ENCODE measurements at regions not wholly inside any gene's neighbourhood (a gene's known extent, or its start where the extent isn't known, plus 50 kb on each side); places are given as distances from the start of the nearest gene placed in this dataset.
"Not testable (repeated sequence)": the region's sequence is repeated elsewhere in the genome, so short reads cannot be mapped to it uniquely, and the experiment has no call there.

GRCh38 chr4:104625706-104626105 lies 131.0 kb upstream of the CXXC4 start:
- Mint-ChIP-seq H3K4me1 (ENCODE audit: low read depth) (no peaks in the 10 kb centered on the region), H3K9me3 (no peaks in the 10 kb centered on the region), H3K27me3 (ENCODE audit: low read depth) (no peaks in the 10 kb centered on the region), H3K36me3 (ENCODE audit: insufficient read depth) (no peaks in the 10 kb centered on the region), H3K4me3 (no peak overlapping the region)
- no peak for ATAC-seq
- no peak for DNase-seq

- DNase-seq (no peak), ATAC-seq (no peak)
- H3K4me1 Mint-ChIP-seq (ENCODE audit: low read depth) = no peaks in the 10 kb centered on the region
- no peaks in the 10 kb centered on the region for H3K27me3 Mint-ChIP-seq (ENCODE audit: low read depth)
- H3K36me3 Mint-ChIP-seq (ENCODE audit: insufficient read depth) = no peaks in the 10 kb centered on the region
- H3K4me3 Mint-ChIP-seq = no peak overlapping the region
- no peaks in the 10 kb centered on the region for H3K9me3 Mint-ChIP-seq
Observed at GRCh38 chr4:104629601-104630000, 134.9 kb upstream of the CXXC4 start.

- DNase-seq = no peak
- no peaks in the 10 kb centered on the region for H3K9me3 Mint-ChIP-seq
- no peak overlapping the region for H3K4me3 Mint-ChIP-seq
- ATAC-seq = no peak
- H3K27me3 Mint-ChIP-seq (ENCODE audit: low read depth) = no peaks in the 10 kb centered on the region
- H3K4me1 Mint-ChIP-seq (ENCODE audit: low read depth) = no peaks in the 10 kb centered on the region
- no peaks in the 10 kb centered on the region for H3K36me3 Mint-ChIP-seq (ENCODE audit: insufficient read depth)
Observed at GRCh38 chr4:104630272-104630671, 135.6 kb upstream of the CXXC4 start.

- ATAC-seq = no peak
- DNase-seq = no peak
- no peaks in the 10 kb centered on the region for H3K4me1 Mint-ChIP-seq (ENCODE audit: low read depth)
- no peaks in the 10 kb centered on the region for H3K9me3 Mint-ChIP-seq
- no peak overlapping the region for H3K4me3 Mint-ChIP-seq
- no peaks in the 10 kb centered on the region for H3K36me3 Mint-ChIP-seq (ENCODE audit: insufficient read depth)
- H3K27me3 Mint-ChIP-seq (ENCODE audit: low read depth) = no peaks in the 10 kb centered on the region
Observed at GRCh38 chr4:104631000-104631399, 136.3 kb upstream of the CXXC4 start.

GRCh38 chr4:104641418-104641817 lies 146.7 kb upstream of the CXXC4 start:
- Mint-ChIP-seq H3K4me3 (no peak overlapping the region), H3K36me3 (ENCODE audit: insufficient read depth) (no peaks in the 10 kb centered on the region), H3K9me3 (peaks cover under 1% of the 10 kb centered on the region), H3K27me3 (ENCODE audit: low read depth) (no peaks in the 10 kb centered on the region), H3K4me1 (ENCODE audit: low read depth) (no peaks in the 10 kb centered on the region)
- ATAC-seq = no peak
- DNase-seq = no peak

GRCh38 chr4:104642521-104642920 lies 147.8 kb upstream of the CXXC4 start:
- no peaks in the 10 kb centered on the region for H3K4me1 Mint-ChIP-seq (ENCODE audit: low read depth)
- H3K4me3 Mint-ChIP-seq = no peak overlapping the region
- DNase-seq (no peak), ATAC-seq (no peak)
- no peaks in the 10 kb centered on the region for H3K9me3 Mint-ChIP-seq
- no peaks in the 10 kb centered on the region for H3K27me3 Mint-ChIP-seq (ENCODE audit: low read depth)
- H3K36me3 Mint-ChIP-seq (ENCODE audit: insufficient read depth) = no peaks in the 10 kb centered on the region

GRCh38 chr4:104643805-104644204 lies 149.1 kb upstream of the CXXC4 start:
- H3K4me3 Mint-ChIP-seq = no peak overlapping the region
- no peaks in the 10 kb centered on the region for H3K36me3 Mint-ChIP-seq (ENCODE audit: insufficient read depth)
- H3K27me3 Mint-ChIP-seq (ENCODE audit: low read depth) = no peaks in the 10 kb centered on the region
- H3K9me3 Mint-ChIP-seq = no peaks in the 10 kb centered on the region
- DNase-seq (no peak), ATAC-seq (no peak)
- H3K4me1 Mint-ChIP-seq (ENCODE audit: low read depth) = no peaks in the 10 kb centered on the region

- no peak overlapping the region for H3K4me3 Mint-ChIP-seq
- no peaks in the 10 kb centered on the region for H3K27me3 Mint-ChIP-seq (ENCODE audit: low read depth)
- no peaks in the 10 kb centered on the region for H3K36me3 Mint-ChIP-seq (ENCODE audit: insufficient read depth)
- no peak for ATAC-seq
- no peak for DNase-seq
- peaks cover 4% of the 10 kb centered on the region for H3K9me3 Mint-ChIP-seq
- H3K4me1 Mint-ChIP-seq (ENCODE audit: low read depth) = no peaks in the 10 kb centered on the region
Observed at GRCh38 chr4:104649631-104650030, 154.9 kb upstream of the CXXC4 start.

GRCh38 chr4:104662269-104662668 lies 167.6 kb upstream of the CXXC4 start:
- not testable (repeated sequence) for DNase-seq; H3K36me3 Mint-ChIP-seq (ENCODE audit: insufficient read depth); H3K4me3 Mint-ChIP-seq; H3K4me1 Mint-ChIP-seq (ENCODE audit: low read depth); ATAC-seq; H3K27me3 Mint-ChIP-seq (ENCODE audit: low read depth)
- H3K9me3 Mint-ChIP-seq = peaks cover 13% of the 10 kb centered on the region

GRCh38 chr4:104677116-104677515 lies 182.4 kb upstream of the CXXC4 start:
- no peaks in the 10 kb centered on the region for H3K36me3 Mint-ChIP-seq (ENCODE audit: insufficient read depth)
- no peaks in the 10 kb centered on the region for H3K27me3 Mint-ChIP-seq (ENCODE audit: low read depth)
- no peak overlapping the region for H3K4me3 Mint-ChIP-seq
- H3K9me3 Mint-ChIP-seq = peaks cover 9% of the 10 kb centered on the region
- DNase-seq (no peak), ATAC-seq (no peak)
- no peaks in the 10 kb centered on the region for H3K4me1 Mint-ChIP-seq (ENCODE audit: low read depth)

- Mint-ChIP-seq H3K4me3 (no peak overlapping the region), H3K27me3 (ENCODE audit: low read depth) (no peaks in the 10 kb centered on the region), H3K9me3 (peaks cover 13% of the 10 kb centered on the region), H3K4me1 (ENCODE audit: low read depth) (no peaks in the 10 kb centered on the region), H3K36me3 (ENCODE audit: insufficient read depth) (no peaks in the 10 kb centered on the region)
- ATAC-seq = no peak
- no peak for DNase-seq
Observed at GRCh38 chr4:104682311-104682710, 187.6 kb upstream of the CXXC4 start.

GRCh38 chr4:104693601-104694201 lies 199.0 kb upstream of the CXXC4 start:
- Mint-ChIP-seq H3K4me1 (ENCODE audit: low read depth) (no peaks in the 10 kb centered on the region), H3K36me3 (ENCODE audit: insufficient read depth) (no peaks in the 10 kb centered on the region), H3K9me3 (no peaks in the 10 kb centered on the region), H3K27me3 (ENCODE audit: low read depth) (no peaks in the 10 kb centered on the region), H3K4me3 (no peak overlapping the region)
- ATAC-seq (no peak), DNase-seq (no peak)

- H3K9me3 Mint-ChIP-seq = no peaks in the 10 kb centered on the region
- ATAC-seq = no peak
- H3K4me3 Mint-ChIP-seq = no peak overlapping the region
- DNase-seq = no peak
- peaks cover 1% of the 10 kb centered on the region for H3K27me3 Mint-ChIP-seq (ENCODE audit: low read depth)
- no peaks in the 10 kb centered on the region for H3K36me3 Mint-ChIP-seq (ENCODE audit: insufficient read depth)
- H3K4me1 Mint-ChIP-seq (ENCODE audit: low read depth) = no peaks in the 10 kb centered on the region
Observed at GRCh38 chr4:104716584-104716983, 221.9 kb upstream of the CXXC4 start.

- DNase-seq = no peak
- Mint-ChIP-seq H3K4me1 (ENCODE audit: low read depth) (no peaks in the 10 kb centered on the region), H3K36me3 (ENCODE audit: insufficient read depth) (no peaks in the 10 kb centered on the region), H3K27me3 (ENCODE audit: low read depth) (no peaks in the 10 kb centered on the region), H3K9me3 (no peaks in the 10 kb centered on the region), H3K4me3 (no peak overlapping the region)
- ATAC-seq = no peak
Observed at GRCh38 chr4:104719539-104720230, 225.0 kb upstream of the CXXC4 start.

GRCh38 chr4:104722467-104722866 lies 227.8 kb upstream of the CXXC4 start:
- no peaks in the 10 kb centered on the region for H3K4me1 Mint-ChIP-seq (ENCODE audit: low read depth)
- no peak for ATAC-seq

More at GRCh38 chr4:104722467-104722866, 227.8 kb upstream of the CXXC4 start:
- no peak overlapping the region for H3K4me3 Mint-ChIP-seq
- H3K27me3 Mint-ChIP-seq (ENCODE audit: low read depth) = no peaks in the 10 kb centered on the region
- H3K36me3 Mint-ChIP-seq (ENCODE audit: insufficient read depth) = no peaks in the 10 kb centered on the region
- DNase-seq = no peak
- H3K9me3 Mint-ChIP-seq = no peaks in the 10 kb centered on the region

Measured in activated T-cell treated with anti-CD3 and anti-CD28 coated beads, Interleukin-2, amount 50 U/mL, for 4 hours (primary cell).